Kidney (tissue), 13 donors: ENCODE measurements at regions not wholly inside any gene's neighbourhood (a gene's known extent, or its start where the extent isn't known, plus 50 kb on each side); places are given as distances from the start of the nearest gene placed in this dataset.

Source experiments
- DNase-seq, 5 donors: peaks; one replicate each; pipeline ENCODE4 v3.0.0-alpha.2; 2013 to 2020
- FAIRE-seq: peaks from 2 replicates; lab custom pipeline; 2012; peaks lifted over from hg19 to GRCh38; lab: Jason Lieb, UNC
- H3K27ac ChIP-seq, 2 donors: one replicate each; pipeline ENCODE4 v1.7.0; 2013; ENCODE audit warnings: low read depth in 2 of 2, low read length in 2 of 2, inconsistent platforms in 1 of 2
- H3K27me3 ChIP-seq: one replicate; pipeline ENCODE4 v1.7.1; 2013; ENCODE audit warnings: low read length, inconsistent platforms; ENCODE audit not compliant: control insufficient read depth, insufficient read depth
- H3K36me3 ChIP-seq, 3 donors: one replicate each; pipeline versions ENCODE4 v1.7.0 to v1.7.1; 2013; ENCODE audit warnings: low read length in 3 of 3, control low read depth in 1 of 3, inconsistent platforms in 1 of 3; ENCODE audit not compliant: insufficient read depth in 3 of 3, control insufficient read depth in 2 of 3
- H3K4me1 ChIP-seq, 3 donors: one replicate each; pipeline versions ENCODE4 v1.7.0 to v1.7.1; 2013; ENCODE audit warnings: low read length in 3 of 3, inconsistent platforms in 1 of 3, low read depth in 1 of 3; ENCODE audit not compliant: control insufficient read depth in 2 of 3, insufficient read depth in 2 of 3
- H3K4me3 ChIP-seq, 3 donors: one replicate each; pipeline versions ENCODE4 v1.7.0 to v1.8.1; 2013; ENCODE audit warnings: low read length in 3 of 3, control low read depth in 1 of 3, inconsistent platforms in 1 of 3
- H3K9ac ChIP-seq, 3 donors: one replicate each; pipeline versions ENCODE4 v1.7.0 to v1.7.1; 2013; ENCODE audit warnings: low read length in 3 of 3, control low read depth in 1 of 3, inconsistent platforms in 1 of 3
- H3K9me3 ChIP-seq, 3 donors: one replicate each; pipeline versions ENCODE4 v1.7.0 to v1.7.1; 2013; ENCODE audit warnings: low read length in 3 of 3, control low read depth in 1 of 3, inconsistent platforms in 1 of 3; ENCODE audit not compliant: control insufficient read depth in 2 of 3, insufficient read depth in 1 of 3
- CTCF ChIP-seq: IDR thresholded peaks from 3 replicates; pipeline ENCODE4 v1.5.1; 2012; ENCODE audit warnings: mild to moderate bottlenecking, moderate library complexity, borderline replicate concordance; ENCODE audit not compliant: insufficient read depth; ENCODE audit errors: extremely low read depth
- intact Hi-C: fragments of 100-400 bp; cut with DNase I; formaldehyde crosslinking; loops from one replicate; pipeline ENCODE4 v1.11.1; 2022
- donor health status: control.
- donor health status: control.
- donor health status: control.
- donor health status: control.
- donor health status: control.
- donor health status: DM: yes; HTN: yes; CAD: no.
- donor health status: Normal renal cell carcinoma (clear cell type).

GRCh38 chr18:48460929-48461583 is 51.9 kb upstream of the ZBTB7C start:
- Histone ChIP-seq H3K4me3 (no peak overlapping the region), H3K27me3 (no peaks in the 10 kb centered on the region), H3K4me1 (peaks cover 0 to 4% (median 0%) of the 10 kb centered on the region in 3 donors), H3K9me3 (no peaks in the 10 kb centered on the region), H3K27ac (no peak overlapping the region), H3K36me3 (no peaks in the 10 kb centered on the region), H3K9ac (no peak overlapping the region)
- TF ChIP-seq CTCF, result no peak
- FAIRE-seq, result no peak
- no peak for DNase-seq
- intact Hi-C loops, result no loop called here

GRCh38 chr18:48459465-48459864 is 50.3 kb upstream of the ZBTB7C start:
- FAIRE-seq (no peak), DNase-seq (no peak)
- Histone ChIP-seq H3K4me3 (no peak overlapping the region), H3K9me3 (no peaks in the 10 kb centered on the region), H3K4me1 (peaks cover 3 to 18% (median 10%) of the 10 kb centered on the region in 3 donors), H3K27me3 (no peaks in the 10 kb centered on the region), H3K36me3 (no peaks in the 10 kb centered on the region), H3K9ac (no peak overlapping the region), H3K27ac (no peak overlapping the region)
- no peak for TF ChIP-seq CTCF
- intact Hi-C loops, result no loop called here

- Histone ChIP-seq H3K4me3 (no peak overlapping the region), H3K9ac (no peak overlapping the region), H3K27ac (no peak overlapping the region), H3K4me1 (peaks cover 3 to 19% (median 15%) of the 10 kb centered on the region in 3 donors), H3K36me3 (no peaks in the 10 kb centered on the region), H3K27me3 (no peaks in the 10 kb centered on the region), H3K9me3 (no peaks in the 10 kb centered on the region)
- intact Hi-C loops, result no loop called here
- TF ChIP-seq CTCF, result no peak
- DNase-seq (no peak), FAIRE-seq (no peak)
These were observed 49.8 kb upstream of the ZBTB7C start for GRCh38 chr18:48459016-48459415.
